Osteoblast (primary cell): ENCODE measurements at regions not wholly inside any gene's neighbourhood (a gene's known extent, or its start where the extent isn't known, plus 50 kb on each side); places are given as distances from the start of the nearest gene placed in this dataset.

Experiments used
- DNase-seq: peaks from one replicate; pipeline ENCODE4 v3.0.0; 2011; ENCODE audit warnings: low spot score, mixed read lengths; ENCODE audit not compliant: insufficient read length; ENCODE audit errors: missing footprints
- H2AFZ ChIP-seq: 2 replicates; pipeline ENCODE4 v1.6.0; 2011; ENCODE audit warnings: mild to moderate bottlenecking, low read length
- H3K27ac ChIP-seq: 2 replicates; pipeline ENCODE4 v1.5.1; 2011; ENCODE audit warnings: mild to moderate bottlenecking, low read depth, low read length, moderate library complexity
- H3K27me3 ChIP-seq: 2 replicates; pipeline ENCODE4 v1.6.0; 2012; ENCODE audit warnings: mild to moderate bottlenecking, control low read depth, inconsistent platforms, low read length, moderate library complexity; ENCODE audit not compliant: insufficient read depth
- H3K36me3 ChIP-seq: 2 replicates; pipeline ENCODE4 v1.5.1; 2011; ENCODE audit warnings: mild to moderate bottlenecking, low read length, control low read depth, moderate library complexity; ENCODE audit not compliant: insufficient read depth
- H3K4me1 ChIP-seq: 2 replicates; pipeline ENCODE4 v1.5.1; 2011; ENCODE audit warnings: mild to moderate bottlenecking, low read length, control low read depth, moderate library complexity; ENCODE audit not compliant: insufficient read depth
- H3K4me2 ChIP-seq: 2 replicates; pipeline ENCODE4 v1.6.0; 2011; ENCODE audit warnings: mild to moderate bottlenecking, low read length; ENCODE audit not compliant: insufficient read depth
- H3K4me3 ChIP-seq: fragments of 200-600 bp; sonication (generic); 3 replicates; pipeline ENCODE4 v1.5.1; 2012; ENCODE audit warnings: mild to moderate bottlenecking, low read length, inconsistent platforms; ENCODE audit not compliant: insufficient read depth
- H3K79me2 ChIP-seq: 2 replicates; pipeline ENCODE4 v1.6.0; 2012; ENCODE audit warnings: mild to moderate bottlenecking, low read length, control low read depth, inconsistent platforms; ENCODE audit not compliant: insufficient read depth
- H3K9me3 ChIP-seq: 2 replicates; pipeline ENCODE4 v1.5.1; 2011; ENCODE audit warnings: low read depth, low read length, control low read depth
- H4K20me1 ChIP-seq: 2 replicates; pipeline ENCODE4 v1.6.0; 2012; ENCODE audit warnings: mild to moderate bottlenecking, low read length, control low read depth; ENCODE audit not compliant: insufficient read depth
- TF ChIP-seq, protein P1 (sequence below): IDR thresholded peaks from 2 replicates; pipeline ENCODE4 v1.5.1; 2011; ENCODE audit warnings: mild to moderate bottlenecking, low read depth, low read length, moderate library complexity; ENCODE audit errors: extremely low read depth

DNA sequence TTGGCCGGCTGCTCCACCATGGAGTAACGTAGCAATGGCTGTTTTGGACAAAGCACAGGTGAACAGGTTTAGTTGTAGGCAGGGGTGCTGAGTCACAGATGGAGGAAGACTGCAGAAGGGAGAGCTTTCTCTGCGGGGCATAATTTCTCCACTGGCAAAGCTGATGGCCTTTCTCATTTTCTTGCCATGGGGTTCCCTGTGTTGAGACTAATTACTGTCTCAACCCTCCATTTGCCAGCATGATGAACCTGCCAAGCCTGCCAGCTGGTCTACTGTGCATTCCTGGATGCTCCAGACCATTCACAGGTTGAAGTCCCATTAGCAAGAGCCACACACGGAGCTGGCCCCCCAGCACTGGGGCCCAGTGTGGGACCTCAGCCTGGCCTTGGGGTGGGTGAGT is 202.4 kb downstream of the BARX2 start:
- Histone ChIP-seq H2AFZ (no peak overlapping the region), H4K20me1 (no peaks in the 10 kb centered on the region), H3K36me3 (no peaks in the 10 kb centered on the region), H3K4me3 (no peak overlapping the region), H3K27me3 (no peaks in the 10 kb centered on the region), H3K9me3 (no peaks in the 10 kb centered on the region), H3K79me2 (no peaks in the 10 kb centered on the region), H3K27ac (no peak overlapping the region), H3K4me1 (no peaks in the 10 kb centered on the region), H3K4me2 (no peak overlapping the region)
- no peak for DNase-seq
- TF ChIP-seq, protein P1, sequence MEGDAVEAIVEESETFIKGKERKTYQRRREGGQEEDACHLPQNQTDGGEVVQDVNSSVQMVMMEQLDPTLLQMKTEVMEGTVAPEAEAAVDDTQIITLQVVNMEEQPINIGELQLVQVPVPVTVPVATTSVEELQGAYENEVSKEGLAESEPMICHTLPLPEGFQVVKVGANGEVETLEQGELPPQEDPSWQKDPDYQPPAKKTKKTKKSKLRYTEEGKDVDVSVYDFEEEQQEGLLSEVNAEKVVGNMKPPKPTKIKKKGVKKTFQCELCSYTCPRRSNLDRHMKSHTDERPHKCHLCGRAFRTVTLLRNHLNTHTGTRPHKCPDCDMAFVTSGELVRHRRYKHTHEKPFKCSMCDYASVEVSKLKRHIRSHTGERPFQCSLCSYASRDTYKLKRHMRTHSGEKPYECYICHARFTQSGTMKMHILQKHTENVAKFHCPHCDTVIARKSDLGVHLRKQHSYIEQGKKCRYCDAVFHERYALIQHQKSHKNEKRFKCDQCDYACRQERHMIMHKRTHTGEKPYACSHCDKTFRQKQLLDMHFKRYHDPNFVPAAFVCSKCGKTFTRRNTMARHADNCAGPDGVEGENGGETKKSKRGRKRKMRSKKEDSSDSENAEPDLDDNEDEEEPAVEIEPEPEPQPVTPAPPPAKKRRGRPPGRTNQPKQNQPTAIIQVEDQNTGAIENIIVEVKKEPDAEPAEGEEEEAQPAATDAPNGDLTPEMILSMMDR = no peak

DNA sequence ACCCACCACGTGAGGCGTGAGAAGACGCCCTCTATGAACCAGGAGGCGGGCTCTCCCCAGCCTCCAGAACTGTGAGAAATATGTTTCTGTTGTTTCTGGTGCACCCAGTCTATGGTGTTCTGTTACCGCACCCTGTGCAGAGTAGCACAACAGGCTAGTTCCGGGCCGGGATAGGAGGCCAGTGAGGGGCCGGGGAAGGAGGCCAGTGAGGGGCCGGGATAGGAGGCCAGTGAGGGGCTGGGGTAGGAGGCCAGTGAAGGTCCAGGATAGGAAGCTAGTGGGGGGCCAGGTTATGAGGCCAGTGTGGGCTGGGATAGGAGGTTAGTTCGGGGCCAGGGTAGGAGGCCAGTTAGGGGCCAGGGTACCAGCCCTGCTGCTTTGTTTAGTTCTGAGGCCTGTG is 204.6 kb downstream of the BARX2 start:
- Histone ChIP-seq H2AFZ (no peak overlapping the region), H3K9me3 (no peaks in the 10 kb centered on the region), H3K4me1 (no peaks in the 10 kb centered on the region), H3K36me3 (no peaks in the 10 kb centered on the region), H3K79me2 (no peaks in the 10 kb centered on the region), H3K4me3 (no peak overlapping the region), H4K20me1 (no peaks in the 10 kb centered on the region), H3K4me2 (no peak overlapping the region), H3K27me3 (no peaks in the 10 kb centered on the region), H3K27ac (no peak overlapping the region)
- DNase-seq = no peak
- TF ChIP-seq, protein P1 = no peak

- DNase-seq = no peak
- Histone ChIP-seq H3K4me2 (no peak overlapping the region), H3K79me2 (no peaks in the 10 kb centered on the region), H3K9me3 (no peaks in the 10 kb centered on the region), H3K27me3 (no peaks in the 10 kb centered on the region), H3K4me3 (no peak overlapping the region), H3K27ac (no peak overlapping the region), H3K36me3 (no peaks in the 10 kb centered on the region), H2AFZ (no peak overlapping the region), H3K4me1 (no peaks in the 10 kb centered on the region), H4K20me1 (no peaks in the 10 kb centered on the region)
- TF ChIP-seq, protein P1 = no peak
Observed at GRCh38 chr11:129584316-129584715, 208.7 kb downstream of the BARX2 start.

- H3K36me3 ChIP-seq = no peaks in the 10 kb centered on the region
- no peaks in the 10 kb centered on the region for H3K79me2 ChIP-seq
- DNase-seq = no peak
- H3K4me3 ChIP-seq = no peak overlapping the region
- no peaks in the 10 kb centered on the region for H4K20me1 ChIP-seq
- TF ChIP-seq, protein P1 = no peak
- H3K9me3 ChIP-seq = no peaks in the 10 kb centered on the region
- H2AFZ ChIP-seq = no peak overlapping the region
- H3K27ac ChIP-seq = no peak overlapping the region
- H3K27me3 ChIP-seq = no peaks in the 10 kb centered on the region
- no peak overlapping the region for H3K4me2 ChIP-seq
- H3K4me1 ChIP-seq = no peaks in the 10 kb centered on the region
Observed at GRCh38 chr11:129589190-129589860, 213.7 kb downstream of the BARX2 start.
